HG03045 (cell line): ENCODE measurements at regions not wholly inside any gene's neighbourhood (a gene's known extent, or its start where the extent isn't known, plus 50 kb on each side); places are given as distances from the start of the nearest gene placed in this dataset.
A peak's percentile ranks its signal among the peaks of the same experiment; 100 is the strongest.
"Not testable (repeated sequence)": the region's sequence is repeated elsewhere in the genome, so short reads cannot be mapped to it uniquely, and the experiment has no call there.

ENCODE experiments used
- ATAC-seq: cut with Tn5 transposase; IDR thresholded peaks from one replicate; pipeline ENCODE4 v1.9.1; 2021; ENCODE audit warnings: mild to moderate bottlenecking, moderate library complexity; ENCODE audit not compliant: unreplicated experiment

- no peak for ATAC-seq
Measured at GRCh38 chr2:58416696-58417095, 175.6 kb upstream of the FANCL start.

- ATAC-seq = no peak
Measured at GRCh38 chr2:58414506-58414905, 173.4 kb upstream of the FANCL start.

- ATAC-seq = no peak
Measured at GRCh38 chr2:58410549-58410948, 169.4 kb upstream of the FANCL start.

- ATAC-seq = no peak
Measured at GRCh38 chr2:58407487-58407886, 166.4 kb upstream of the FANCL start.

- no peak for ATAC-seq
Measured at GRCh38 chr2:58405341-58405740, 164.2 kb upstream of the FANCL start.

GRCh38 chr2:58401936-58402335, 160.8 kb upstream of the FANCL start:
- no peak for ATAC-seq

GRCh38 chr2:58398406-58398805, 157.3 kb upstream of the FANCL start:
- no peak for ATAC-seq

- no peak for ATAC-seq
Measured at GRCh38 chr2:58387701-58388100, 146.6 kb upstream of the FANCL start.

GRCh38 chr2:58386904-58387303, 145.8 kb upstream of the FANCL start:
- not testable (repeated sequence) for ATAC-seq

- no peak for ATAC-seq
Measured at GRCh38 chr2:58378152-58378551, 137.0 kb upstream of the FANCL start.

GRCh38 chr2:58377181-58377580, 136.1 kb upstream of the FANCL start:
- ATAC-seq = no peak

GRCh38 chr2:58376592-58376991, 135.5 kb upstream of the FANCL start:
- no peak for ATAC-seq

GRCh38 chr2:58369594-58369993, 128.5 kb upstream of the FANCL start:
- ATAC-seq = no peak

- ATAC-seq = no peak
Measured at GRCh38 chr2:58364098-58364497, 123.0 kb upstream of the FANCL start.

GRCh38 chr2:58358026-58358425, 116.9 kb upstream of the FANCL start:
- no peak for ATAC-seq

- no peak for ATAC-seq
Measured at GRCh38 chr2:58357521-58357920, 116.4 kb upstream of the FANCL start.

GRCh38 chr2:58354230-58354629, 113.1 kb upstream of the FANCL start:
- ATAC-seq = no peak

GRCh38 chr2:58350484-58350883, 109.4 kb upstream of the FANCL start:
- ATAC-seq = peak; percentile 89

- no peak for ATAC-seq
Measured at GRCh38 chr2:58347810-58348209, 106.7 kb upstream of the FANCL start.

GRCh38 chr2:58341047-58341446, 99.9 kb upstream of the FANCL start:
- ATAC-seq = no peak

GRCh38 chr2:58339548-58340243, 98.6 kb upstream of the FANCL start:
- ATAC-seq = no peak

GRCh38 chr2:58336416-58336815, 95.3 kb upstream of the FANCL start:
- no peak for ATAC-seq

GRCh38 chr2:58334414-58334813, 93.3 kb upstream of the FANCL start:
- ATAC-seq = no peak
